ENCODE measurements at regions not wholly inside any gene's neighbourhood (a gene's known extent, or its start where the extent isn't known, plus 50 kb on each side); places are given as distances from the start of the nearest gene placed in this dataset.

DNA sequence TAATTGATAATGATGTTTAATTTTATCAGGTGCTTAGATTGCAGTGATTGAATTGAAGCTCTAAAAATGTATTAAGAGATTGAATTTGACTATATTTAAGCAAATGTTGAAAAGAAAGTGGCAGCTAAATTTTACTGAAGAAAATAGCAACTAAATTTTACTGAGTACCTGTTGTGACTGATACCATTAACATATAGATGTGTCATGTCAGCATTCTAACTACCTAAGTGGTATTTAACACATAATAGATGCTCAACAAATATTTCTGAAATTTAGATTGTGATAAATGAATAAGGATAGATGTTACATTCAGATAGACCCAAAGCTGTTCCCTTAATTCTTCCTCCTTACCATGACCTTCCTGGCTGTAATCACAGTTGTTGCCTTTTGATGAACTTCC is 350.9 kb upstream of the VWC2 start:
- H3K4me3 ChIP-seq (ENCODE audit: low read depth, low read length, poor library complexity, severe bottlenecking): no peak overlapping the region
- H2AFZ ChIP-seq (ENCODE audit: low read length): no peak overlapping the region
- no peaks in the 10 kb centered on the region for H3K36me3 ChIP-seq (ENCODE audit: insufficient read depth, low read length)
- H3K9me2 ChIP-seq (ENCODE audit: low read depth, low read length): no peaks in the 10 kb centered on the region
- no peak overlapping the region for H3K27ac ChIP-seq (ENCODE audit: low read depth, low read length, poor library complexity, severe bottlenecking)
- H3K9ac ChIP-seq (ENCODE audit: low read length): no peak overlapping the region
- no peaks in the 10 kb centered on the region for H3K27me3 ChIP-seq (ENCODE audit: insufficient read depth, low read length)
- no peaks in the 10 kb centered on the region for H4K20me1 ChIP-seq (ENCODE audit: insufficient read depth, low read length)
- H3K4me2 ChIP-seq (ENCODE audit: low read length): no peak overlapping the region
- H3F3A ChIP-seq (ENCODE audit: insufficient read depth, low read length): no peaks in the 10 kb centered on the region
- no peaks in the 10 kb centered on the region for H3K79me2 ChIP-seq (ENCODE audit: insufficient read depth, low read length)
- TF ChIP-seq EZH2 (IDR thresholded peaks at IDR 0.05; ENCODE audit: borderline replicate concordance, low read length): no peak
- no peak for TF ChIP-seq CTCF (IDR thresholded peaks at IDR 0.05; ENCODE audit: low read length)
- no peaks in the 10 kb centered on the region for H3K9me3 ChIP-seq (ENCODE audit: low read length)
- no peaks in the 10 kb centered on the region for H3K4me1 ChIP-seq (ENCODE audit: insufficient read depth, low read length, severe bottlenecking)

- H3K4me1 ChIP-seq (ENCODE audit: insufficient read depth, low read length, severe bottlenecking): no peaks in the 10 kb centered on the region
- TF ChIP-seq EZH2 (IDR thresholded peaks at IDR 0.05; ENCODE audit: borderline replicate concordance, low read length) (no peak), CTCF (IDR thresholded peaks at IDR 0.05; ENCODE audit: low read length) (no peak)
- H3K27me3 ChIP-seq (ENCODE audit: insufficient read depth, low read length): no peaks in the 10 kb centered on the region
- H3K4me2 ChIP-seq (ENCODE audit: low read length): no peak overlapping the region
- H3K27ac ChIP-seq (ENCODE audit: low read depth, low read length, poor library complexity, severe bottlenecking): no peak overlapping the region
- H4K20me1 ChIP-seq (ENCODE audit: insufficient read depth, low read length): no peaks in the 10 kb centered on the region
- H3K79me2 ChIP-seq (ENCODE audit: insufficient read depth, low read length): no peaks in the 10 kb centered on the region
- H3K9me2 ChIP-seq (ENCODE audit: low read depth, low read length): no peaks in the 10 kb centered on the region
- no peak overlapping the region for H3K9ac ChIP-seq (ENCODE audit: low read length)
- H2AFZ ChIP-seq (ENCODE audit: low read length): no peak overlapping the region
- H3K4me3 ChIP-seq (ENCODE audit: low read depth, low read length, poor library complexity, severe bottlenecking): no peak overlapping the region
- H3K9me3 ChIP-seq (ENCODE audit: low read length): no peaks in the 10 kb centered on the region
- no peaks in the 10 kb centered on the region for H3F3A ChIP-seq (ENCODE audit: insufficient read depth, low read length)
- no peaks in the 10 kb centered on the region for H3K36me3 ChIP-seq (ENCODE audit: insufficient read depth, low read length)
These were observed 349.3 kb upstream of the VWC2 start for GRCh38 chr7:49424109-49424508.

GRCh38 chr7:49425277-49425818 is 348.1 kb upstream of the VWC2 start:
- no peak for TF ChIP-seq CTCF (IDR thresholded peaks at IDR 0.05; ENCODE audit: low read length)
- TF ChIP-seq EZH2 (IDR thresholded peaks at IDR 0.05; ENCODE audit: borderline replicate concordance, low read length): no peak
- H3F3A ChIP-seq (ENCODE audit: insufficient read depth, low read length): no peaks in the 10 kb centered on the region
- no peaks in the 10 kb centered on the region for H3K36me3 ChIP-seq (ENCODE audit: insufficient read depth, low read length)
- H3K4me2 ChIP-seq (ENCODE audit: low read length): no peak overlapping the region
- no peak overlapping the region for H2AFZ ChIP-seq (ENCODE audit: low read length)
- H3K27ac ChIP-seq (ENCODE audit: low read depth, low read length, poor library complexity, severe bottlenecking): no peak overlapping the region
- no peaks in the 10 kb centered on the region for H3K9me3 ChIP-seq (ENCODE audit: low read length)
- no peaks in the 10 kb centered on the region for H3K4me1 ChIP-seq (ENCODE audit: insufficient read depth, low read length, severe bottlenecking)
- H3K9ac ChIP-seq (ENCODE audit: low read length): no peak overlapping the region
- H3K9me2 ChIP-seq (ENCODE audit: low read depth, low read length): no peaks in the 10 kb centered on the region
- no peaks in the 10 kb centered on the region for H3K79me2 ChIP-seq (ENCODE audit: insufficient read depth, low read length)
- no peak overlapping the region for H3K4me3 ChIP-seq (ENCODE audit: low read depth, low read length, poor library complexity, severe bottlenecking)
- H3K27me3 ChIP-seq (ENCODE audit: insufficient read depth, low read length): no peaks in the 10 kb centered on the region
- no peaks in the 10 kb centered on the region for H4K20me1 ChIP-seq (ENCODE audit: insufficient read depth, low read length)

Measured in OCI-LY1 (cell line).